H1 (cell line): ENCODE measurements at regions not wholly inside any gene's neighbourhood (a gene's known extent, or its start where the extent isn't known, plus 50 kb on each side); places are given as distances from the start of the nearest gene placed in this dataset.

ENCODE experiments used
- CTCF ChIA-PET: fragments of 300-600 bp; sonication (Branson Sonifier 250); formaldehyde crosslinking; loops from one replicate; lab custom pipeline; 2021; ENCODE audit not compliant: partially characterized antibody; lab: Charles Lee
- POLR2A ChIA-PET: fragments of 300-600 bp; sonication (Branson Sonifier 250); formaldehyde crosslinking; loops from one replicate; lab custom pipeline; 2021; ENCODE audit warnings: inconsistent platforms; ENCODE audit not compliant: partially characterized antibody; lab: Charles Lee
- DNase-seq, 2 experiments: peaks; one replicate each; pipeline versions ENCODE4 v3.0.0 to v3.0.0-alpha.2; 2010 to 2022; ENCODE audit warnings: low spot score in 2 of 2, low read depth in 1 of 2, mixed read lengths in 1 of 2
- FAIRE-seq: peaks from 2 replicates; lab custom pipeline; 2011; peaks lifted over from hg19 to GRCh38; lab: Jason Lieb, UNC
- H2AFZ ChIP-seq: 2 replicates; pipeline ENCODE4 v1.8.1; 2012; ENCODE audit warnings: low read length, inconsistent platforms
- H2AK5ac ChIP-seq: 2 replicates; pipeline ENCODE4 v1.6.1; 2013; ENCODE audit warnings: low read depth, low read length
- H2BK120ac ChIP-seq: replicated peaks from 2 replicates; pipeline ENCODE3; 2013; ENCODE audit warnings: low read depth, low read length, inconsistent platforms
- H2BK12ac ChIP-seq: 2 replicates; pipeline ENCODE4 v1.6.1; 2013; ENCODE audit warnings: low read depth, low read length
- H2BK15ac ChIP-seq: 2 replicates; pipeline ENCODE4 v1.6.1; 2013; ENCODE audit warnings: low read length
- H2BK20ac ChIP-seq: 2 replicates; pipeline ENCODE4 v1.6.1; 2013; ENCODE audit warnings: low read length
- H2BK5ac ChIP-seq: 2 replicates; pipeline ENCODE4 v1.6.1; 2013; ENCODE audit warnings: low read depth, low read length
- H3K14ac ChIP-seq: 2 replicates; pipeline ENCODE4 v1.6.1; 2013; ENCODE audit warnings: inconsistent platforms; ENCODE audit not compliant: insufficient read length
- H3K18ac ChIP-seq: 2 replicates; pipeline ENCODE4 v1.6.1; 2013; ENCODE audit warnings: low read length; ENCODE audit errors: extremely low read depth
- H3K23ac ChIP-seq: 2 replicates; pipeline ENCODE4 v1.6.1; 2013; ENCODE audit warnings: inconsistent platforms; ENCODE audit not compliant: insufficient read length
- H3K23me2 ChIP-seq: 2 replicates; pipeline ENCODE4 v1.6.1; 2013; ENCODE audit warnings: low read depth, low read length
- H3K27ac ChIP-seq: 2 replicates; pipeline ENCODE4 v1.6.1; 2011; ENCODE audit warnings: low read depth, low read length, inconsistent platforms
- H3K27me3 ChIP-seq, 4 experiments: replicated peaks in 1 of 4; 1 replicate in 1 of 4; 2 replicates in 3 of 4; pipeline versions ENCODE4 v1.6.1 to v1.8.1; 2011 to 2013; ENCODE audit warnings: low read length in 3 of 4, mild to moderate bottlenecking in 3 of 4, inconsistent platforms in 2 of 4, mixed read lengths in 2 of 4, moderate library complexity in 1 of 4; ENCODE audit not compliant: control insufficient read depth in 3 of 4, insufficient read depth in 3 of 4; ENCODE audit errors: extremely low read depth in 1 of 4
- H3K36me3 ChIP-seq, 4 experiments: 2 replicates each; pipeline versions ENCODE4 v1.6.1 to v1.8.1; 2011 to 2013; ENCODE audit warnings: mild to moderate bottlenecking in 4 of 4, low read length in 3 of 4, moderate library complexity in 2 of 4, control low read depth in 1 of 4, inconsistent platforms in 1 of 4; ENCODE audit not compliant: insufficient read depth in 4 of 4, control insufficient read depth in 2 of 4
- H3K4ac ChIP-seq: replicated peaks from 2 replicates; pipeline ENCODE3; 2013; ENCODE audit warnings: low read length, low read depth, mixed read lengths, inconsistent platforms; ENCODE audit not compliant: insufficient read length
- H3K4me1 ChIP-seq, 4 experiments: replicated peaks in 1 of 4; 1 replicate in 1 of 4; 2 replicates in 3 of 4; pipeline versions ENCODE4 v1.6.1 to v1.8.1; 2011 to 2013; ENCODE audit warnings: low read length in 3 of 4, inconsistent platforms in 2 of 4, mixed read lengths in 1 of 4; ENCODE audit not compliant: insufficient read depth in 4 of 4, control insufficient read depth in 3 of 4
- H3K4me2 ChIP-seq, 2 experiments: 2 replicates each; pipeline versions ENCODE4 v1.6.1 to v1.8.1; 2011 to 2013; ENCODE audit warnings: low read depth in 2 of 2, low read length in 2 of 2, control low read depth in 1 of 2, inconsistent platforms in 1 of 2, mild to moderate bottlenecking in 1 of 2; ENCODE audit not compliant: insufficient read depth in 1 of 2
- H3K4me3 ChIP-seq, 4 experiments: fragments of 200-600, 300-600 bp in 1 of 4; sonication (generic), shearing (Covaris generic), sonication (Bioruptor Twin) in 1 of 4; 2 replicates each; pipeline versions ENCODE4 v1.5.1 to v1.8.1; 2011 to 2016; ENCODE audit warnings: low read length in 4 of 4, low read depth in 3 of 4, control low read depth in 2 of 4, inconsistent platforms in 2 of 4, mild to moderate bottlenecking in 2 of 4, mixed read lengths in 1 of 4, moderate library complexity in 1 of 4; ENCODE audit not compliant: insufficient read depth in 2 of 4; ENCODE audit errors: extremely low read depth in 1 of 4
- H3K56ac ChIP-seq: replicated peaks from 2 replicates; pipeline ENCODE3; 2013; ENCODE audit warnings: low read depth, mild to moderate bottlenecking, mixed read lengths, low read length, inconsistent platforms; ENCODE audit not compliant: insufficient read length
- H3K79me1 ChIP-seq: 2 replicates; pipeline ENCODE4 v1.6.1; 2013; ENCODE audit warnings: low read depth, low read length, control low read depth
- H3K79me2 ChIP-seq, 2 experiments: 2 replicates each; pipeline versions ENCODE4 v1.6.1 to v1.8.1; 2012 to 2013; ENCODE audit warnings: low read length in 2 of 2, mild to moderate bottlenecking in 2 of 2, inconsistent platforms in 1 of 2; ENCODE audit not compliant: insufficient read depth in 2 of 2, control insufficient read depth in 1 of 2
- H3K9ac ChIP-seq, 4 experiments: replicated peaks in 1 of 4; 1 replicate in 1 of 4; 2 replicates in 3 of 4; pipeline versions ENCODE4 v1.6.1 to v1.8.1; 2011 to 2013; ENCODE audit warnings: low read depth in 3 of 4, low read length in 3 of 4, control low read depth in 2 of 4, mild to moderate bottlenecking in 2 of 4, moderate library complexity in 2 of 4, inconsistent platforms in 1 of 4; ENCODE audit errors: extremely low read depth in 1 of 4
- H3K9me3 ChIP-seq, 2 experiments: 2 replicates each; pipeline versions ENCODE4 v1.6.1 to v1.8.1; 2012 to 2013; ENCODE audit warnings: mild to moderate bottlenecking in 2 of 2, moderate library complexity in 2 of 2, control low read depth in 1 of 2, inconsistent platforms in 1 of 2, low read depth in 1 of 2, low read length in 1 of 2, mixed read lengths in 1 of 2; ENCODE audit not compliant: insufficient read depth in 2 of 2
- H4K20me1 ChIP-seq, 2 experiments: replicated peaks in 1 of 2; 2 replicates each; pipeline versions ENCODE3 to v1.8.1; 2011 to 2013; ENCODE audit warnings: inconsistent platforms in 2 of 2, low read length in 2 of 2, mild to moderate bottlenecking in 1 of 2; ENCODE audit not compliant: insufficient read depth in 2 of 2, control insufficient read depth in 1 of 2
- H4K5ac ChIP-seq: 2 replicates; pipeline ENCODE4 v1.6.1; 2013; ENCODE audit warnings: low read length, low read depth, mixed read lengths, inconsistent platforms; ENCODE audit not compliant: insufficient read length
- H4K8ac ChIP-seq: 2 replicates; pipeline ENCODE4 v1.8.0; 2013; ENCODE audit warnings: mild to moderate bottlenecking, moderate library complexity, low read length, inconsistent platforms; ENCODE audit not compliant: insufficient read depth; ENCODE audit errors: extremely low read depth
- H4K91ac ChIP-seq: replicated peaks from 2 replicates; pipeline ENCODE3; 2013; ENCODE audit warnings: low read length, mixed read lengths, inconsistent platforms; ENCODE audit not compliant: insufficient read length
- KDM4A ChIP-seq: IDR thresholded peaks from one replicate; pipeline ENCODE4 v1.7.1; 2012; ENCODE audit warnings: low read depth, mild to moderate bottlenecking, moderate library complexity, low read length, inconsistent platforms; ENCODE audit not compliant: severe bottlenecking
- SP4 ChIP-seq: IDR thresholded peaks from 2 replicates; pipeline ENCODE4 v1.6.1; 2012; ENCODE audit warnings: low read length, inconsistent platforms
- WGBS, 2 experiments: shearing (Covaris generic) in 1 of 2; methylation state at CpG; one replicate each; pipeline versions ENCODE4 v1.1.6 to v1.1.7; 2013 to 2015; ENCODE audit warnings: low lambda C conversion rate in 2 of 2, mixed read lengths in 2 of 2, inconsistent platforms in 1 of 2, low coverage in 1 of 2, missing lambda C conversion rate in 1 of 2; ENCODE audit not compliant: insufficient replicate concordance in 2 of 2, insufficient coverage in 1 of 2, insufficient read length in 1 of 2; ENCODE audit errors: extremely low coverage in 1 of 2, missing lambda C conversion rate in 1 of 2; 5-methylcytosine and 5-hydroxymethylcytosine counted together

DNA sequence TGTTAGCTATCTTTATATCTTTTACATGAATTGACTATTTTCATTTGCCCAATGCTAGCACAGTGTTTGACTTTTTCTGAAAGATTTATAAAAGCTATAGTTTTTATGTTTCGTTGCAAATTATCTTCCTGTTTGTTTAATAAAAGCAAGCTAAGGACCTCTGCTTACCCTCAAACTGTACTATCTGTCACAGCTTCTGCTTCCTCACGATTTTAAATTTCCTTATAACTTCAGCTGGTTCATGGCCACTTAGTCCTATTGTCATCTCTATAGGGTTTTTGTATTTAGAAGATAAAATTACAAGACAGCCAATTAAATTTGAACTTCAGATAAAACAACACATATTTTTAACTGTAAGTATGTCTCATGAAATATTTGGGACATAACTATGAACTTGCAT is 494.0 kb downstream of the PDGFC start:
- ChIA-PET POLR2A (no interaction called here), CTCF (interaction anchor here (0.9 to 2.3 kb wide), 6 partner anchors 10 to 495 kb away, joined by 3 to 10 read pairs (median 4); partner anchors contain the start of gene PDGFC)
- Histone ChIP-seq H3K18ac (no peak overlapping the region), H3K4me2 (no peak overlapping the region), H3K79me2 (no peaks in the 10 kb centered on the region), H3K4me3 (no peak overlapping the region), H4K8ac (no peak overlapping the region), H3K23me2 (no peaks in the 10 kb centered on the region), H4K20me1 (no peaks in the 10 kb centered on the region), H3K4me1 (no peaks in the 10 kb centered on the region), H2AK5ac (no peak overlapping the region), H3K9ac (no peak overlapping the region), H2BK15ac (no peak overlapping the region), H3K9me3 (no peaks in the 10 kb centered on the region), H3K27me3 (no peaks in the 10 kb centered on the region), H2BK120ac (no peak overlapping the region), H4K91ac (no peak overlapping the region), H3K36me3 (no peaks in the 10 kb centered on the region), H2BK12ac (no peak overlapping the region), H3K27ac (no peak overlapping the region), H3K14ac (no peak overlapping the region), H3K79me1 (no peaks in the 10 kb centered on the region), H3K23ac (no peak overlapping the region), H3K56ac (no peak overlapping the region), H3K4ac (no peak overlapping the region), H2BK5ac (no peak overlapping the region), H2BK20ac (no peak overlapping the region), H2AFZ (no peak overlapping the region), H4K5ac (no peak overlapping the region)
- no peak for FAIRE-seq
- WGBS, 2 experiments: 90% methylated on average over 2 of the region's 2 CpGs; no CpG with 5 or more reads in 1 of the 2 experiments
- DNase-seq: no peak
- TF ChIP-seq KDM4A (no peak), SP4 (no peak)
